ENCODE measurements at regions not wholly inside any gene's neighbourhood (a gene's known extent, or its start where the extent isn't known, plus 50 kb on each side); places are given as distances from the start of the nearest gene placed in this dataset.

GRCh38 chr13:22698467-22698866, 482.3 kb upstream of the SGCG start:
- Histone ChIP-seq H3K9me3 (peaks cover 0 to 10% (median 4%) of the 10 kb centered on the region in 4 donors), H3K27me3 (no peaks in the 10 kb centered on the region), H3K36me3 (no peaks in the 10 kb centered on the region), H3K4me3 (no peak overlapping the region), H3K27ac (no peak overlapping the region), H3K4me1 (peaks cover 0 to 6% (median 0%) of the 10 kb centered on the region in 4 donors)
- intact Hi-C loops (cut with DNase I; ENCODE audit: low total_unique reads) = no loop called here
- TF ChIP-seq POLR2AphosphoS5 (IDR thresholded peaks at IDR 0.05) = no peak
- TF ChIP-seq CTCF (IDR thresholded peaks at IDR 0.05) = no peak
- no peak for TF ChIP-seq EP300 (IDR thresholded peaks at IDR 0.05)
- TF ChIP-seq POLR2A (IDR thresholded peaks at IDR 0.05) = no peak
- 66 to 78% (median 71%) methylated on average over 2 of the region's 2 CpGs for WGBS, 5 donors
- no peak for DNase-seq

DNA sequence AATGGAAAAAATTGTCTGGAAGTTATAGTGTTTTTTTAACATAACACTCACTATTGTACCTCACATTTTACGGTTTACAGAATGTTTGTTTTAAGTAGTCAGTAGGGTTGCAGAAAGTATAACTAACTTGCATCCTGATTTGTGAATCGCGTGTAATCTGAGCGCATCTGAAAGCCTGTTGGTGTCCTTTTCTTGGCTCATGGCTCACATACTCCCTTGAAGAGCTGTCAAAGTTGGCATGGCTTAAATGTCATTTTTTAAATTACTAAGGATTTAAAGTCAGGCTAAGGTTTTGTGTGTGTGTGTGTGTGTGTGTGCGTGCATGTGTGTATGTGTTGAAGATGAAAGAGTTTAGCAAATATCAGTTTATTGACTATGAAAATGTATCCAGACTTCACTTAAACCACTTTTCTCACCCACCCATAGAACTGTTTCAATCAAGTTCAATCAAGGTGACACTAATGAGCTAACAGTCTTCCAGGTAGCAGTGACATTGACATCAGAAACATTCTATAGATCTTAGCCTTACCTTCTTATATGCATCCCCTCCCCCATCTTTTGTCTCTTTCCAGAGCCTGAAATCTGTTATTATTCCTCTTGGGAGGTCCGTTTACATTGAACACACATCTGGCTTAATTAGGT, 480.4 kb upstream of the SGCG start:
- Histone ChIP-seq H3K27me3 (no peaks in the 10 kb centered on the region), H3K4me1 (peaks cover 0 to 11% (median 0%) of the 10 kb centered on the region in 4 donors), H3K27ac (no peak overlapping the region), H3K4me3 (no peak overlapping the region), H3K9me3 (no peaks in the 10 kb centered on the region), H3K36me3 (no peaks in the 10 kb centered on the region)
- TF ChIP-seq CTCF (IDR thresholded peaks at IDR 0.05) = no peak
- no peak for TF ChIP-seq EP300 (IDR thresholded peaks at IDR 0.05)
- no peak for TF ChIP-seq POLR2AphosphoS5 (IDR thresholded peaks at IDR 0.05)
- TF ChIP-seq POLR2A (IDR thresholded peaks at IDR 0.05) = no peak
- DNase-seq = no peak
- WGBS, 5 donors = 66 to 82% (median 72%) methylated on average over 6 of the region's 6 CpGs
- intact Hi-C loops (cut with DNase I; ENCODE audit: low total_unique reads) = no loop called here

DNA sequence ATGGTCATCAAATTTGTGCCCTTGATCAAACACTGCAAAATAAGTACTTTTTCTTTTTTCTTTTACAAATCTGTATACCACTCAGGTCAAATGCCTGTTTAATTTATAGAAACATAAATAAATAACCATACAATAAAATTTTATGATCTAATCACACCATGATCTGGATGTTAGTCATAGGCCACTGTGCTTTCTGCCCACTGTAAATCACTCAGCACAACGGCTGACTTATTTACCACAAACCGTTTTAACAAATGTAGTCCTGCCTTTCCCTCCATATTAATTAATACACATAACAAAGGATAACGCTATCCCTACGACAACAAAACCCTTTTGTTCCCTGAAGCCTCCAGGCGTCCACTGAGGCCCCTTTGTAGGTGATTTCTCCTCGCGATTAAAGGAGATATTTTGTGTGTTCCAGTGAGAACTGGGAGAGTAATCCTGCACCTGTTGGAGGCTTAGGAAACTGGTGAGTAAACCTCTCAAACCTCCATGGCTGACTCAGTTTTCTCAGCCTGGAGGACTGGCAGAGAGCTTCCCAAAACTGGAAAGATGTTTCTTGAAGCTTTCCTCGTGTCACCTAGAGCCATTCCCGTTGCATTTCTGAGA, 477.1 kb upstream of the SGCG start:
- Histone ChIP-seq H3K36me3 (no peaks in the 10 kb centered on the region), H3K4me3 (no peak overlapping the region), H3K27me3 (no peaks in the 10 kb centered on the region), H3K9me3 (no peaks in the 10 kb centered on the region), H3K4me1 (peaks cover 0 to 11% (median 0%) of the 10 kb centered on the region in 4 donors), H3K27ac (no peak overlapping the region)
- no peak for DNase-seq
- intact Hi-C loops (cut with DNase I; ENCODE audit: low total_unique reads) = no loop called here
- no peak for TF ChIP-seq POLR2AphosphoS5 (IDR thresholded peaks at IDR 0.05)
- TF ChIP-seq POLR2A (IDR thresholded peaks at IDR 0.05) = no peak
- no peak for TF ChIP-seq EP300 (IDR thresholded peaks at IDR 0.05)
- TF ChIP-seq CTCF (IDR thresholded peaks at IDR 0.05) = no peak
- 34 to 52% (median 47%) methylated on average over 9 of the region's 9 CpGs for WGBS, 5 donors

DNA sequence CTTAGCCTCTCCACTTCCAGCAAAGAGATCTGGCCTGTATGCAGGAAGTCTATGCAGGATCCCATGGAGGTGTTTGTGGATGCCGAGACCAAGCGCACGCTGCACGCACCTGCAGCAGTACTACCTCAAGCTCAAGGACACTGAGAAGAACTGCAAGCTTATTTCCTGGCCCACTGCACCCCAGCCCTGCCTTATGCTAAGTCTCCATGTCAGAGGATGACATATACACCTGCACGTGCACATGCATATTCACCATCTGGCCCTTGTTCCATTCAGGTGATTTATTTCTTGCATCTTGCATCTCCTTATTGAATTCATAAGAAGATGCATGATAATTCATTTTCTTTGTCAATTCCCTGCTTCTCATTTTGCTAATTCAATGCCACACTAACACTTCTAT, 472.8 kb upstream of the SGCG start:
- Histone ChIP-seq H3K9me3 (no peaks in the 10 kb centered on the region), H3K4me1 (peaks cover 0 to 10% (median 0%) of the 10 kb centered on the region in 4 donors), H3K36me3 (no peaks in the 10 kb centered on the region), H3K27ac (no peak overlapping the region), H3K27me3 (no peaks in the 10 kb centered on the region), H3K4me3 (no peak overlapping the region)
- no peak for DNase-seq
- intact Hi-C loops (cut with DNase I; ENCODE audit: low total_unique reads) = no loop called here
- TF ChIP-seq EP300 (IDR thresholded peaks at IDR 0.05) (no peak), CTCF (IDR thresholded peaks at IDR 0.05) (no peak), POLR2AphosphoS5 (IDR thresholded peaks at IDR 0.05) (no peak), POLR2A (IDR thresholded peaks at IDR 0.05) (no peak)
- 91 to 98% (median 97%) methylated on average over 5 of the region's 5 CpGs for WGBS, 5 donors
